GM19397 (cell line): ENCODE measurements at regions not wholly inside any gene's neighbourhood (a gene's known extent, or its start where the extent isn't known, plus 50 kb on each side); places are given as distances from the start of the nearest gene placed in this dataset.

ENCODE experiments used
- ATAC-seq: cut with Tn5 transposase; IDR thresholded peaks from one replicate; pipeline ENCODE4 v1.9.1; 2021; ENCODE audit warnings: mild to moderate bottlenecking, moderate library complexity; ENCODE audit not compliant: unreplicated experiment

DNA sequence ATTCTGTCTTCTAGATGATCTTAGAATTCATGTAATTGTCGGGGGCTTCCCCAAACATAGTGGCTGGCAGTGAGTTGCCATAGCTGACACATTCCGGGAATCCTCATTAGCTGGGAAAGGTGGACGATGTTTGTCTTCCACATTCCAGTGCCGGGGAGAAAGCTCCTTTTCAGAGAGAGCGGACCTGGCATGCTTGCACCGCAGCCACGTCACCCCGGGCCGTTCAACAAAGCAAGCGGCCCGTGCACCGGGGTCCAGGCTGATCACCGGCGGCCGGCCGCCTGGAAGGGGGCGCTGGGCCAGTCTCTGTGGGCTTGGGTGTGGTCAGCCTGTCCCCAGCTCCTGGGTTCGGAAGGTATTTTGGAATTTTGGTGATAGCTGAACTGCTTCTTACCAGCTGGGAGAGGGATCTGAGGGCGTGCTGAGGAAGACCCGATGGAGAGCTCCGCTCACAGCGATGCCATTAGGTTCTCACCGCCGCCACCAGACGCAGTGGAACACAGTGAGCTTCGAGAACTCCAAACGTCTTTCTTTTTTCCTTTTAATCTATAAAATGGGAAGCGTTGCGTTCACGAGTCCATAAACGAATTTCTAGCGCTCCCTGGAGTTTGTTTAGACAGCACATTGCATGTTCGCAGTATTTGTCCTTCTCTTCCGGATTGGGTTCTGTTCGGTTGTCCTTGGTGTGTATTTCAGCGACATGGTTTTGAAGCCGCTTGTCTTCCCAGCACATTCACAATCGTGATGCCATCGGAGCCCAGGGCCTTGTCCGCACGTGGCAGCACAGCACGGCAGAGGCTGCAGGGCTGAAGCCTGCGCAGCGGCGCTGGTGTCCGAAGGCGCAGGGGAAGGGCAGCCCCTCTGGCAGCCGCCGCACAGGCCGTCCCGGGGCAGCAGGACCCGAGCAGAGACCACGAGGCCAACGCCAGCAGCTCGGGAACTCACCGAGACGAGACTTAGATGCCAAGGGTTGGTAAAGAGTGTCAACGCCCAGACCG is 557.6 kb downstream of the QKI start:
- ATAC-seq, result no peak

GRCh38 chr6:163970846-163971564 is 556.5 kb downstream of the QKI start:
- no peak for ATAC-seq

GRCh38 chr6:163965426-163966348 is 551.2 kb downstream of the QKI start:
- ATAC-seq, result no peak

DNA sequence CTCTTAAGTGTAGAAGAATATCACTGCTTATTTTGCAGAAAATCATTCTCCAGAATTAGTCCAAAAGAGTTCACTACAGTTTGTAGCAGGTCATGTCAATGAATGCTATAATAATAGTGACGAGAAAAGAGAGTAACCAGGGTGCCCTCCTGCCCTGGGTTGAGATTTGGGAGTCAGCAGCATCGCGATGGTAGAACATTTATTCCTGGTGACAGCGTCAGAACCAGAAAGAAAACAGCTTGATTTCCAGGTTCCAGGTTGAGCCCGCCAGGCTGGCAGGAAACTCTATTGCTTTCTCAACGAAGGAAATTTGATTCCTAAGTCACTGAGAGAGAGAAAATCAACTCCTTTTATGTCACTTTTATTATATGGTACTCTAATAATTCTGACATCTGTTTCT is 550.3 kb downstream of the QKI start:
- no peak for ATAC-seq

DNA sequence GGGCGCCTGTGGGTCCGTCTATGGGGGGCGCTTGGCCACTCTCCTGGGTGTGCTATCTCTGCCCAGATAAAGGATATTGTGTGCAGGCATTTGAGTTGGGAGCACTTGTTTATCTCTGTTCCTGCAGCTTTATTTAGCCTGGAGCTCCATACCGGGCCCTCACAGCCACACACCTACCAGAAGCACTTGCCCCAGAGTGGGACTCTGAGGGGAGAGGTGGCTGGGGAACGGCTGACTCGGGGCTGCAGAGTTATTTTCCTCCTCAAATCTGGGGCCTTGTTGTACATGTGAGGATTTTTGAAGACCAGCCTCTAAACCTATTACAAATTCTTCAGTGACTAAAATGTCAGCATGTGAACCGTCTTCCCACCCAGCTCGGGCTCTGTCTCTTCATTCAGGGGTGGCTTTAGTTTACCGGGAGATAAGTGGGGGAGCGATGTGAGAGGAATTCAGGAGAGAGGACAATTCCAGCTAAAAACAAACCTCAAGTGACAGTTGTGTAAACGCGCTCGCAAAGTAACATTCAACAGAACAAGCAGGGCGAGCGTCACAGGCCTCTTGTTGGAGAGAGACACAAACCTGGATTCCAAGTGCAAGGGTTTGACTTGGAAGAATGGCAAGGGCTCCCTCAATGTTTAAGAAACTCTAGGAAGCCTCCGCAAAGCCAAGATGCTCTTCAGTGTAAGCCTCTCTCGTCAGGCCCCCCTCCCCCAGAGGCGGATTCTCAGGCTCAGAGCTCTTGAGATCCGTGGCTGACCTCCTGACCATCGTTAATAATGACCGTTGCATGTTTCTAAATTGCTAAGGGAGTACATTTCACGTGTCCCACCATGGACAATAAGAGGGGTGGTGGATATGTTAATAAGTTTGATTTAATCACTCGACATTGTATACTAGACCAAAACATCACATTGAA is 548.9 kb downstream of the QKI start:
- ATAC-seq, result no peak

DNA sequence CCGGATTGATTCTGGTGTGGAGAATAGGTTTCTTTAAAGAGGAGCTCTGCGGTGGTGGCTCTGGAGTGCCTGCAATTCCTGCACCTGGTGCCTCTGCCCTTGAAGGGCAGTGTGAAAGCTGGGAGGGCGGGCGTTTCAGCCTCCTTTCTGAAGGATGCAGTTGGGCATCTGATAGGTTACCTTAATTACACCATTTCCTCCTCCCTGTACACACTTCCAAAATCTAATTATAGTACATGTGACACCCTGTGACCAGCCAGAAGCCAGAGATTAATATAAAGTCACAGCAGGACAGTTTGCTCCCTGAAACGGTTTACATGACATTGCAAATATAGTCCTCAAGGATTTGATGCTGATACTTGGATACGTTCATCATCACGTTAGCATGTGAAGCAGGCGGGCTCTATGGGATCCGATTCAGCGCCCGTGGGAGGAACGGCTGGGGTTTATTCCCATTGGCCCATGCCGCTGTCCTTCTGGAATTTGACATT is 548.2 kb downstream of the QKI start:
- no peak for ATAC-seq

DNA sequence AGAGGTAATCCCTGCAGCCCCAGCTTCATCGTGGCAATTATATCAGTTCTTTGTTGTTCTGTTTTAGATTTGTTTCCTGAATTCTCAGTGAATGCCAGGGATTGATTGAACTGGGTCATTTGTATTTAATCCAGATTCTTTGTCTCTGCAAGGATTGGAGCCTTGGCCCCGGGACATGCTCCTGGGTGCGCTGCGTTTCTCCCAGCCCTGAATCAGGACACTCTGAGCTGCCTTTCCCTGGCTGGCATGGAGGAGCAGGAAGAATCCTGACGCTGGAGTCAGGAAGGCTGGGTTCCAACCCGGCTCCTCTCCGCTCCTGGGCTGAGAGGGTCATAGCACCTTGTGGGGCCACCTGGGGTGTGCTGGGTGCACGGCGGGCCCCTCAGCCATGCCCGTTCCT is 545.6 kb downstream of the QKI start:
- no peak for ATAC-seq

GRCh38 chr6:163958646-163959045 is 544.1 kb downstream of the QKI start:
- ATAC-seq, result no peak

GRCh38 chr6:163956571-163957407 is 542.3 kb downstream of the QKI start:
- ATAC-seq, result peak; percentile 96

- no peak for ATAC-seq
Measured at GRCh38 chr6:163955756-163956155, 541.2 kb downstream of the QKI start.

DNA sequence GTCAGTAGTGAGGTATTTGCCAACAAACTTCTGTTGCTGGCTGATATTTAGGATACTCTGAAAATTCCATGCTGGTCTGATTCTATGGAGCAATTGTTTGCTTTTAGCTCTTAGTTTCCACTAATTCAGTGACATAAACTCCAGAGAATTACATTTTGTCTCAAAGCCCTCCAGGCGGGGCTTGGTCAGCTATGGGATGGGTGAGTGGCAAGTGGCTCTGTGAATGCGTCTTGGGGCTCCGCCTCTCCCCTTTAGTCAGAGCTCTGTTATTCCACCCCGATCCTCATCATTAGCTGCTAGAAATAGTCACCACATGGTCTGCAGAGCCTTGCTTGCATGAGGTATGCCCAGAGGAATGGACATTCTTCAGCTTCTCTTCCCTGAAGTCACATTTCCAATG is 540.6 kb downstream of the QKI start:
- no peak for ATAC-seq

GRCh38 chr6:163954088-163954775 is 539.7 kb downstream of the QKI start:
- ATAC-seq, result no peak

DNA sequence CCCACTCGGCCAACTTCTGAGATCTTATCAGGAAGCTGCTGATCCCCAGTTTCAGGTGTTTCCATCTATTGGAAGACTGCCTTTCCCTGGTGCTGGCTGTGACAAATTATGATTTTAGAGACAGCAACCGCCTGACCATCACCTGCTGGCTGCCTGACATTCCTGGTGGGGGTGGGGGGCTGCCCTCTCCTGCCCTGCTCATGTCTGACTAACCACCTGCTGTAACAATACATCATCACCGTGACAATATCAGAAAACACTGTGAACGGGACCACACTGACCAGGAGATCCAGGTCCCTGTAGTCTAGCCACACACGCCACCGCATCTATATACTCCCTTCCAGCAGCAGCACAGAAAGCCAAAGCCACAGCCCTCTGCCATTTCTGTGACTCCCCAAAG is 537.5 kb downstream of the QKI start:
- no peak for ATAC-seq

GRCh38 chr6:163951326-163951725 is 536.8 kb downstream of the QKI start:
- no peak for ATAC-seq

DNA sequence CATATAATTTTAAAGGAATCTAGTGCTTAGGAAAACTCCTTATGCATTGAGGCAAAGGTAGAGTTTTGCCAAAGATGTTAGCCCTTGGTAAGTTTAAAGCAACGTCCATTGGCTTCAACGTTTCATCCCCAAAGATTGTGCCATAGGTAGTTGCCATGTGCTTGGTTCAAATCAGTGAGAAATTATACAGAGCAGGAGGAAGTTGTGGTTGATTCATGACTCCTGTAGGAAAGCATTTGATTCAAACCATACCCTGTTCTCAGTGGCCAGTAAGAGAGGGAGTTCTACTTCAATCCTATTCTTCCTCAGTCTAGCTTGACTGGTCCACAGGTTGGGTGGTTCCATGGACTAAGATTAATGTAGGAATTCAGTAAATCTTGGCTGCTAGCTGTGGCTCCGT is 535.6 kb downstream of the QKI start:
- no peak for ATAC-seq

GRCh38 chr6:163949431-163949830 is 534.9 kb downstream of the QKI start:
- ATAC-seq, result no peak

GRCh38 chr6:163948250-163948649 is 533.7 kb downstream of the QKI start:
- ATAC-seq, result no peak

DNA sequence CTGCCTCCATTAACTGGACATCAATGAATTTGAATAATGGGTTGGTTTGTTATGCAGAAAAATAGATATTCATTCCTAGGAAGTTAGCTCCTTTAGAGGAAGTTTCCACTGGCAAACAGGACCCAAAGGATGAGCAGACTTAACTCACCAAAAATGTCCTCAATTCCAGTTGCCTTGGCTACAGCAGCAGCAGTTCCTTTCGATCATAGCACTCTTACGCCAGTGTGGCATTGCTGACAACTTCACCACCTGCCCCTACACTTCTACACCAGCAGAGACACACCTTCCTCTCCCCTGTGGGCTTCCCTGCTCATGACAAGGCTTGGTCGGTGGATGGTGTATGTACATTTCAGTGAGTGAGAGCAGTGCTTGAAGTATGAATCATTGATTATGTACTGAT is 532.8 kb downstream of the QKI start:
- ATAC-seq, result no peak
